ENCODE measurements at regions not wholly inside any gene's neighbourhood (a gene's known extent, or its start where the extent isn't known, plus 50 kb on each side); places are given as distances from the start of the nearest gene placed in this dataset.

- Histone ChIP-seq H3K27me3 (ENCODE audit: insufficient read depth, low read depth, severe bottlenecking) (no peaks in the 10 kb centered on the region), H3K4me3 (ENCODE audit: low read depth, low read length) (no peak overlapping the region), H3K9me3 (ENCODE audit: severe bottlenecking) (no peaks in the 10 kb centered on the region), H3K27ac (no peak overlapping the region), H3K36me3 (no peaks in the 10 kb centered on the region)
- DNase-seq: no peak
- no peak for TF ChIP-seq CTCF (IDR thresholded peaks at IDR 0.05; ENCODE audit: low read depth, low read length)
Measured at GRCh38 chr12:126171937-126172559, 1106.8 kb downstream of the AACS start.

GRCh38 chr12:126182619-126183236 is 1117.5 kb downstream of the AACS start:
- Histone ChIP-seq H3K4me3 (ENCODE audit: low read depth, low read length) (no peak overlapping the region), H3K36me3 (no peaks in the 10 kb centered on the region), H3K9me3 (ENCODE audit: severe bottlenecking) (no peaks in the 10 kb centered on the region), H3K27me3 (ENCODE audit: insufficient read depth, low read depth, severe bottlenecking) (peaks cover 3% of the 10 kb centered on the region), H3K27ac (no peak overlapping the region)
- DNase-seq: no peak
- TF ChIP-seq CTCF (IDR thresholded peaks at IDR 0.05; ENCODE audit: low read depth, low read length): no peak

GRCh38 chr12:126185025-126185424 is 1119.8 kb downstream of the AACS start:
- no peak for TF ChIP-seq CTCF (IDR thresholded peaks at IDR 0.05; ENCODE audit: low read depth, low read length)
- DNase-seq: no peak
- Histone ChIP-seq H3K27me3 (ENCODE audit: insufficient read depth, low read depth, severe bottlenecking) (peaks cover 7% of the 10 kb centered on the region), H3K9me3 (ENCODE audit: severe bottlenecking) (no peaks in the 10 kb centered on the region), H3K36me3 (no peaks in the 10 kb centered on the region), H3K4me3 (ENCODE audit: low read depth, low read length) (no peak overlapping the region), H3K27ac (no peak overlapping the region)

- no peak for DNase-seq
- Histone ChIP-seq H3K36me3 (no peaks in the 10 kb centered on the region), H3K27me3 (ENCODE audit: insufficient read depth, low read depth, severe bottlenecking) (peaks cover 12% of the 10 kb centered on the region), H3K27ac (no peak overlapping the region), H3K4me3 (ENCODE audit: low read depth, low read length) (no peak overlapping the region), H3K9me3 (ENCODE audit: severe bottlenecking) (no peaks in the 10 kb centered on the region)
- TF ChIP-seq CTCF (IDR thresholded peaks at IDR 0.05; ENCODE audit: low read depth, low read length): no peak
Measured at GRCh38 chr12:126189856-126190255, 1124.6 kb downstream of the AACS start.

GRCh38 chr12:126191031-126191891 is 1126.0 kb downstream of the AACS start:
- no peak overlapping the region for H3K4me3 ChIP-seq (ENCODE audit: low read depth, low read length)
- DNase-seq: no peak
- no peak overlapping the region for H3K27ac ChIP-seq
- peaks cover 12% of the 10 kb centered on the region for H3K27me3 ChIP-seq (ENCODE audit: insufficient read depth, low read depth, severe bottlenecking)
- H3K9me3 ChIP-seq (ENCODE audit: severe bottlenecking): no peaks in the 10 kb centered on the region
- no peak for TF ChIP-seq CTCF (IDR thresholded peaks at IDR 0.05; ENCODE audit: low read depth, low read length)
- H3K36me3 ChIP-seq: no peaks in the 10 kb centered on the region
